Keratinocyte (primary cell): ENCODE measurements at regions not wholly inside any gene's neighbourhood (a gene's known extent, or its start where the extent isn't known, plus 50 kb on each side); places are given as distances from the start of the nearest gene placed in this dataset.

Source experiments
- EZH2 ChIP-seq: IDR thresholded peaks from one replicate; pipeline ENCODE4 v1.6.1; 2012; ENCODE audit warnings: inconsistent platforms, mild to moderate bottlenecking, low read length, moderate library complexity
- TF ChIP-seq, protein P1 (sequence below), 3 experiments: IDR thresholded peaks in 1 of 3; conservative IDR thresholded peaks in 1 of 3; optimal IDR thresholded peaks in 1 of 3; 2 replicates in 2 of 3; 3 replicates in 1 of 3; pipeline versions ENCODE3 to v1.5.1; 2011; ENCODE audit warnings: low read length in 3 of 3, mild to moderate bottlenecking in 3 of 3, moderate library complexity in 2 of 3, control low read depth in 1 of 3, inconsistent platforms in 1 of 3; ENCODE audit not compliant: insufficient read depth in 2 of 3; ENCODE audit errors: extremely low read depth in 1 of 3

DNA sequence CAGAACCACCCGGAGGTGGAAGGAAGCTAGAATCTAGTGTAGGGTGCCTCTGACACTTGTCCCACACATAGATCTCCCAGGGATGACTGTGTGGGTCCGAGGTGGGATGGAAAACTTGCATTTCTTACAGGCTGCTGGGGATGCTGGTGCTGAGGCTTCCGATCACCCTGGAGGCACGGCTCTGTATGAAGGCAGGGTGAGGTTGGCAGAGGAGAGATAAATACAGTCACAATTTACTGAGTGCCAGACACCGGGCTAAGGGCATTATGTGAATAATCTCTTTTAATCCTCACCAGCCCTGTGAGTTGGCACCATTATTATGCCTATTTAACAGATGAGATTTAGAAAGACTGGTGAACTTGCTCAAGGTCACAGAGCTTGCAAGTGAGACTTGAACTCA lies 250.2 kb upstream of the RREB1 start:
- TF ChIP-seq, protein P1, sequence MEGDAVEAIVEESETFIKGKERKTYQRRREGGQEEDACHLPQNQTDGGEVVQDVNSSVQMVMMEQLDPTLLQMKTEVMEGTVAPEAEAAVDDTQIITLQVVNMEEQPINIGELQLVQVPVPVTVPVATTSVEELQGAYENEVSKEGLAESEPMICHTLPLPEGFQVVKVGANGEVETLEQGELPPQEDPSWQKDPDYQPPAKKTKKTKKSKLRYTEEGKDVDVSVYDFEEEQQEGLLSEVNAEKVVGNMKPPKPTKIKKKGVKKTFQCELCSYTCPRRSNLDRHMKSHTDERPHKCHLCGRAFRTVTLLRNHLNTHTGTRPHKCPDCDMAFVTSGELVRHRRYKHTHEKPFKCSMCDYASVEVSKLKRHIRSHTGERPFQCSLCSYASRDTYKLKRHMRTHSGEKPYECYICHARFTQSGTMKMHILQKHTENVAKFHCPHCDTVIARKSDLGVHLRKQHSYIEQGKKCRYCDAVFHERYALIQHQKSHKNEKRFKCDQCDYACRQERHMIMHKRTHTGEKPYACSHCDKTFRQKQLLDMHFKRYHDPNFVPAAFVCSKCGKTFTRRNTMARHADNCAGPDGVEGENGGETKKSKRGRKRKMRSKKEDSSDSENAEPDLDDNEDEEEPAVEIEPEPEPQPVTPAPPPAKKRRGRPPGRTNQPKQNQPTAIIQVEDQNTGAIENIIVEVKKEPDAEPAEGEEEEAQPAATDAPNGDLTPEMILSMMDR (optimal IDR thresholded peaks at IDR 0.05 in 1 of 3, IDR thresholded peaks at IDR 0.05 in 1 of 3, conservative IDR thresholded peaks at IDR 0.05 in 1 of 3; ENCODE audit: extremely low read depth in 1 of 3, insufficient read depth in 2 of 3, low read length in 3 of 3), result no peak
- TF ChIP-seq EZH2, result no peak
